Endothelial cell of umbilical vein (primary cell): ENCODE measurements at regions not wholly inside any gene's neighbourhood (a gene's known extent, or its start where the extent isn't known, plus 50 kb on each side); places are given as distances from the start of the nearest gene placed in this dataset.
"Not testable (repeated sequence)": the region's sequence is repeated elsewhere in the genome, so short reads cannot be mapped to it uniquely, and the experiment has no call there.

Source experiments
- CTCF ChIP-seq, 2 donors: IDR thresholded peaks; 1 replicate in 1 of 2; 2 replicates in 1 of 2; pipeline ENCODE4 v1.5.1; 2011; ENCODE audit warnings: low read length in 2 of 2, mild to moderate bottlenecking in 2 of 2, moderate library complexity in 2 of 2, control low read depth in 1 of 2, inconsistent platforms in 1 of 2, low read depth in 1 of 2; ENCODE audit not compliant: insufficient read depth in 1 of 2; ENCODE audit errors: extremely low read depth in 1 of 2
- EZH2 ChIP-seq: IDR thresholded peaks from 2 replicates; pipeline ENCODE4 v1.6.1; 2012; ENCODE audit warnings: borderline replicate concordance, low read depth, mild to moderate bottlenecking, moderate library complexity, low read length, inconsistent platforms; ENCODE audit not compliant: severe bottlenecking
- MAX ChIP-seq: IDR thresholded peaks from 2 replicates; pipeline ENCODE4 v1.6.1; 2011; ENCODE audit not compliant: insufficient read depth, insufficient read length
- POLR2A ChIP-seq: IDR thresholded peaks from 2 replicates; pipeline ENCODE4 v1.6.1; 2012; ENCODE audit warnings: low read depth, mild to moderate bottlenecking, control low read depth, low read length

GRCh38 chr4:123684937-123685336 is 288.3 kb downstream of the SPRY1 start:
- TF ChIP-seq CTCF (IDR thresholded peaks at IDR 0.05; ENCODE audit: extremely low read depth in 1 of 2, insufficient read depth in 1 of 2, low read depth in 1 of 2, low read length in 2 of 2); MAX; EZH2; POLR2A: not testable (repeated sequence)
